Caco-2 (cell line): ENCODE measurements at regions not wholly inside any gene's neighbourhood (a gene's known extent, or its start where the extent isn't known, plus 50 kb on each side); places are given as distances from the start of the nearest gene placed in this dataset.

Source experiments
- BruUV-seq: library from RNA; stranded (reverse); fragments of 400-500 nt; replicated peaks from 2 replicates; lab custom pipeline; 2021; lab: Mats Ljungman, UMichigan
- CTCF ChIA-PET: fragments of 300-600 bp; sonication (Branson Sonifier 250); formaldehyde crosslinking; loops from one replicate; lab custom pipeline; 2022; ENCODE audit warnings: antibody characterized with exemption; lab: Charles Lee
- POLR2A ChIA-PET: fragments of 300-600 bp; sonication (Branson Sonifier 250); formaldehyde crosslinking; loops from one replicate; lab custom pipeline; 2022; ENCODE audit warnings: antibody characterized with exemption; lab: Charles Lee
- DNase-seq, 2 experiments: peaks; one replicate each; pipeline versions ENCODE4 v3.0.0 to v3.0.0-alpha.2; 2020 to 2022
- H3K27me3 ChIP-seq: replicated peaks from 2 replicates; pipeline ENCODE4 v1.6.0; 2011; ENCODE audit warnings: low read length; ENCODE audit not compliant: control insufficient read depth, insufficient read depth
- H3K36me3 ChIP-seq: 2 replicates; pipeline ENCODE4 v1.5.1; 2011; ENCODE audit warnings: low read length; ENCODE audit not compliant: control insufficient read depth, insufficient read depth
- H3K4me1 ChIP-seq: fragments of 250-450 bp; sonication (Bioruptor Pico); 2 replicates; pipeline ENCODE4 v1.5.1; 2020; ENCODE audit warnings: mild to moderate bottlenecking
- H3K4me3 ChIP-seq: 2 replicates; pipeline ENCODE4 v1.5.1; 2011; ENCODE audit warnings: low read depth, mild to moderate bottlenecking, control low read depth, low read length
- H3K9me3 ChIP-seq: fragments of 250-450 bp; sonication (Bioruptor Pico); 2 replicates; pipeline ENCODE4 v1.5.1; 2020; ENCODE audit warnings: mild to moderate bottlenecking, moderate library complexity
- H3K27ac Mint-ChIP-seq: one replicate; pipeline ENCODE4 v1.8.0; 2022; ENCODE audit warnings: mixed read lengths; ENCODE audit not compliant: unreplicated experiment
- H3K27me3 Mint-ChIP-seq: one replicate; pipeline ENCODE4 v1.8.0; 2022; ENCODE audit warnings: mixed read lengths; ENCODE audit not compliant: insufficient read depth, unreplicated experiment
- H3K36me3 Mint-ChIP-seq: one replicate; pipeline ENCODE4 v1.8.0; 2022; ENCODE audit warnings: mild to moderate bottlenecking, mixed read lengths; ENCODE audit not compliant: insufficient read depth, unreplicated experiment
- H3K4me1 Mint-ChIP-seq: one replicate; pipeline ENCODE4 v1.8.0; 2022; ENCODE audit warnings: low read depth, mixed read lengths; ENCODE audit not compliant: unreplicated experiment
- H3K4me3 Mint-ChIP-seq: one replicate; pipeline ENCODE4 v1.8.0; 2022; ENCODE audit warnings: mild to moderate bottlenecking, moderate library complexity, mixed read lengths; ENCODE audit not compliant: unreplicated experiment
- H3K9me3 Mint-ChIP-seq: one replicate; pipeline ENCODE4 v1.8.0; 2022; ENCODE audit warnings: mixed read lengths; ENCODE audit not compliant: unreplicated experiment
- CTCF ChIP-seq, 2 experiments: fragments of 200-600 bp in 1 of 2; IDR thresholded peaks; 1 replicate in 1 of 2; 2 replicates in 1 of 2; pipeline versions ENCODE4 v1.5.1 to v1.8.0; 2011 to 2022; ENCODE audit warnings: antibody characterized with exemption in 1 of 2, control low read depth in 1 of 2, inconsistent platforms in 1 of 2, low read depth in 1 of 2, low read length in 1 of 2, mild to moderate bottlenecking in 1 of 2, moderate library complexity in 1 of 2; ENCODE audit not compliant: insufficient read depth in 1 of 2, severe bottlenecking in 1 of 2, unreplicated experiment in 1 of 2
- intact Hi-C: fragments of 100-400 bp; cut with micrococcal nuclease; formaldehyde crosslinking; loops from one replicate; pipeline ENCODE4 v1.10.0; 2022; ENCODE audit not compliant: unreplicated experiment

GRCh38 chr10:47076949-47077361 lies 165.7 kb downstream of the PTPN20 start:
- H3K4me3 ChIP-seq: no peak overlapping the region
- ChIA-PET CTCF (no interaction called here), POLR2A (no interaction called here)
- no peak overlapping the region for H3K27ac Mint-ChIP-seq
- intact Hi-C loops: no loop called here
- H3K4me3 Mint-ChIP-seq: no peak overlapping the region
- no peak for TF ChIP-seq CTCF (IDR thresholded peaks at IDR 0.05; ENCODE audit: insufficient read depth in 1 of 2, low read depth in 1 of 2, low read length in 1 of 2, severe bottlenecking in 1 of 2, unreplicated experiment in 1 of 2)
- no peaks in the 10 kb centered on the region for H3K9me3 Mint-ChIP-seq
- peaks cover 5% of the 10 kb centered on the region for H3K9me3 ChIP-seq
- no peaks in the 10 kb centered on the region for H3K4me1 Mint-ChIP-seq
- H3K4me1 ChIP-seq: no peaks in the 10 kb centered on the region
- no peak for DNase-seq
- H3K36me3 ChIP-seq: no peaks in the 10 kb centered on the region
- BruUV-seq: no TSS peak
- peaks cover 2% of the 10 kb centered on the region; the same call in 1 of the 2 replicates for H3K27me3 ChIP-seq
- peaks cover 30% of the 10 kb centered on the region for H3K27me3 Mint-ChIP-seq
- no peaks in the 10 kb centered on the region for H3K36me3 Mint-ChIP-seq

- intact Hi-C loops: no loop called here
- Mint-ChIP-seq H3K27ac (no peak overlapping the region), H3K27me3 (peaks cover 30% of the 10 kb centered on the region), H3K36me3 (no peaks in the 10 kb centered on the region), H3K4me1 (no peaks in the 10 kb centered on the region), H3K4me3 (no peak overlapping the region), H3K9me3 (no peaks in the 10 kb centered on the region)
- no peaks in the 10 kb centered on the region for H3K36me3 ChIP-seq
- no TSS peak for BruUV-seq
- no peak for DNase-seq
- POLR2A ChIA-PET: no interaction called here
- peaks cover 2% of the 10 kb centered on the region; the same call in 1 of the 2 replicates for H3K27me3 ChIP-seq
- no peak for TF ChIP-seq CTCF (IDR thresholded peaks at IDR 0.05; ENCODE audit: insufficient read depth in 1 of 2, low read depth in 1 of 2, low read length in 1 of 2, severe bottlenecking in 1 of 2, unreplicated experiment in 1 of 2)
- no peak overlapping the region for H3K4me3 ChIP-seq
- H3K4me1 ChIP-seq: no peaks in the 10 kb centered on the region
- H3K9me3 ChIP-seq: peaks cover 10% of the 10 kb centered on the region
- CTCF ChIA-PET: no interaction called here
These were observed 166.2 kb downstream of the PTPN20 start for GRCh38 chr10:47077386-47077785.

GRCh38 chr10:47077941-47078340 lies 166.7 kb downstream of the PTPN20 start:
- H3K4me3 ChIP-seq: no peak overlapping the region
- intact Hi-C loops: no loop called here
- H3K36me3 ChIP-seq: no peaks in the 10 kb centered on the region
- Mint-ChIP-seq H3K4me3 (no peak overlapping the region), H3K4me1 (no peaks in the 10 kb centered on the region), H3K36me3 (no peaks in the 10 kb centered on the region), H3K27me3 (peaks cover 27% of the 10 kb centered on the region), H3K9me3 (no peaks in the 10 kb centered on the region), H3K27ac (no peak overlapping the region)
- no TSS peak for BruUV-seq
- ChIA-PET POLR2A (no interaction called here), CTCF (no interaction called here)
- no peaks in the 10 kb centered on the region for H3K4me1 ChIP-seq
- no peak for DNase-seq
- peaks cover 2% of the 10 kb centered on the region; the same call in 1 of the 2 replicates for H3K27me3 ChIP-seq
- TF ChIP-seq CTCF (IDR thresholded peaks at IDR 0.05; ENCODE audit: insufficient read depth in 1 of 2, low read depth in 1 of 2, low read length in 1 of 2, severe bottlenecking in 1 of 2, unreplicated experiment in 1 of 2): no peak
- H3K9me3 ChIP-seq: peaks cover 11% of the 10 kb centered on the region
